ENCODE measurements at regions not wholly inside any gene's neighbourhood (a gene's known extent, or its start where the extent isn't known, plus 50 kb on each side); places are given as distances from the start of the nearest gene placed in this dataset.

GRCh38 chr13:81334481-81334880 is 993.6 kb upstream of the SPRY2 start:
- no TSS peak for BruUV-seq (replicated peaks)
- H3K56ac ChIP-seq (ENCODE audit: extremely low read depth, insufficient read depth, low read length), result no peak overlapping the region
- ATAC-seq (ENCODE audit: low read depth) (no peak), DNase-seq (no peak)
- H2BK5ac ChIP-seq (ENCODE audit: low read depth, low read length, poor library complexity, severe bottlenecking), result no peak overlapping the region
- in situ Hi-C loops (cut with MboI; ENCODE audit: low sequenced_read_pairs), result no loop called here
- no peaks in the 10 kb centered on the region for H3K27me3 ChIP-seq (ENCODE audit: control insufficient read depth, insufficient read depth, low read length)
- H2BK20ac ChIP-seq (ENCODE audit: low read depth, low read length), result no peak overlapping the region
- H2BK120ac ChIP-seq (ENCODE audit: low read depth, low read length), result no peak overlapping the region
- no peak for TF ChIP-seq RFX5 (IDR thresholded peaks at IDR 0.05; ENCODE audit: low read depth, low read length)
- TF ChIP-seq, protein P1, sequence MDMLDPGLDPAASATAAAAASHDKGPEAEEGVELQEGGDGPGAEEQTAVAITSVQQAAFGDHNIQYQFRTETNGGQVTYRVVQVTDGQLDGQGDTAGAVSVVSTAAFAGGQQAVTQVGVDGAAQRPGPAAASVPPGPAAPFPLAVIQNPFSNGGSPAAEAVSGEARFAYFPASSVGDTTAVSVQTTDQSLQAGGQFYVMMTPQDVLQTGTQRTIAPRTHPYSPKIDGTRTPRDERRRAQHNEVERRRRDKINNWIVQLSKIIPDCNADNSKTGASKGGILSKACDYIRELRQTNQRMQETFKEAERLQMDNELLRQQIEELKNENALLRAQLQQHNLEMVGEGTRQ (IDR thresholded peaks at IDR 0.05; ENCODE audit: low read depth, low read length), result no peak
- TF ChIP-seq RAD21 (IDR thresholded peaks at IDR 0.05; ENCODE audit: low read length), result no peak
- no peak overlapping the region for H3K27ac ChIP-seq (ENCODE audit: insufficient read depth, low read length)
- no peak overlapping the region for H3K9ac ChIP-seq (ENCODE audit: low read depth, low read length)
- H3K9me3 ChIP-seq (ENCODE audit: control insufficient read depth, insufficient read depth, low read length), result peaks cover 7% of the 10 kb centered on the region; the same call in 1 of the 2 replicates
- no peak overlapping the region for H2AFZ ChIP-seq (replicated peaks; ENCODE audit: low read length, poor library complexity)
- H3K4me3 ChIP-seq (ENCODE audit: insufficient read depth, low read depth, low read length), result no peak overlapping the region
- no peaks in the 10 kb centered on the region for H3K9me1 ChIP-seq (ENCODE audit: insufficient read depth, low read length)
- no peak overlapping the region for H2AK9ac ChIP-seq (replicated peaks; ENCODE audit: low read depth, low read length, poor library complexity)
- no peak overlapping the region for H4K91ac ChIP-seq (ENCODE audit: insufficient read depth, low read depth, low read length)
- H2AK5ac ChIP-seq (ENCODE audit: low read depth, low read length), result no peak overlapping the region
- H3K23ac ChIP-seq (ENCODE audit: low read depth, low read length), result no peak overlapping the region
- no peak overlapping the region for H3K14ac ChIP-seq (replicated peaks; ENCODE audit: low read depth, low read length)
- intact Hi-C loops (cut with micrococcal nuclease), result no loop called here
- no peaks in the 10 kb centered on the region for H3K36me3 ChIP-seq (ENCODE audit: control insufficient read depth, insufficient read depth, low read length)
- WGBS, 2 experiments (ENCODE audit: extremely low coverage in 2 of 2, insufficient read length in 1 of 2), result no CpG with 5 or more reads among the region's 4 CpGs
- ChIA-PET CTCF (no interaction called here), POLR2A (ENCODE audit: unreplicated experiment) (no interaction called here)
- H4K5ac ChIP-seq (ENCODE audit: low read depth, low read length), result no peak overlapping the region
- no peaks in the 10 kb centered on the region for H3K79me1 ChIP-seq (ENCODE audit: low read depth in 1 of 2, low read length in 2 of 2)
- no peak overlapping the region for H3K4ac ChIP-seq (ENCODE audit: low read depth, low read length)
- no peak overlapping the region for H4K8ac ChIP-seq (ENCODE audit: low read depth in 2 of 2, low read length in 2 of 2)
- no peaks in the 10 kb centered on the region for H4K20me1 ChIP-seq (ENCODE audit: insufficient read depth, low read length)
- no peak overlapping the region for H3K18ac ChIP-seq (ENCODE audit: low read depth, low read length)
- no peaks in the 10 kb centered on the region for H3K4me1 ChIP-seq (ENCODE audit: control insufficient read depth, insufficient read depth, low read length)
- H3K4me2 ChIP-seq (ENCODE audit: low read depth, low read length), result no peak overlapping the region
- H2BK15ac ChIP-seq (ENCODE audit: low read depth, low read length), result no peak overlapping the region
- dilution Hi-C loops (cut with HindIII; ENCODE audit: low sequenced_read_pairs, unreplicated experiment), result no loop called here

Measured in IMR-90 (cell line).